ENCODE measurements at regions not wholly inside any gene's neighbourhood (a gene's known extent, or its start where the extent isn't known, plus 50 kb on each side); places are given as distances from the start of the nearest gene placed in this dataset.

DNA sequence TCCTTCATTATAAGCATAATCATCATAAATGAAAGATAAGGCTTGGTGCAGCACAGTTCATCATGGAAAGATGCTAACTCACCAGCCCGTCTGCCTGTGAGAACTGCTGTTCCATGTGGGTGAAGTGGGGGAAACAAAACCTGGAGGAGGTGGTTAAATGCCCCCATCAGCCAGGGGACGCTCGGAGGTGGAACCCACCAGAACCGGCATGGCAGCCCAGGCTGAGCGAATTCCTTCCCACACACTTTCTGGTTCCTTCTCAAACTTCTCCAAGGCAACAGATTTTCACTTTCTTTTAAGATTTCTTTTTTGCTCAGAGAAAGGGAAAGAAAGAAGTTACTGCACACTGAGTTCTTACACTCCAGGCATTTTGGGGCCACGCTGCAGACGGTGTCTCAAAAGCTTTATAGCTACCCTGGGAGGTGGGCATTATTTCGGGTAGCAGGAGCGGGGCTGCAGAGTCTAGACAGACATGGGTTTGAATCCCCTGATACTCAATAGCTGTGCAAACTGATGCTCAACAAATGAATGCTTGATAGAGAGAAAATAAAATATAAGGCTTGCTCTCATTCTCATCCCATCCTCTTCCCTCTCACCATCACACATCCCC is 190.7 kb downstream of the BCL11B start:
- intact Hi-C loops (cut with DNase I) = no loop called here
- DNase-seq (ENCODE audit: low spot score) = no peak

DNA sequence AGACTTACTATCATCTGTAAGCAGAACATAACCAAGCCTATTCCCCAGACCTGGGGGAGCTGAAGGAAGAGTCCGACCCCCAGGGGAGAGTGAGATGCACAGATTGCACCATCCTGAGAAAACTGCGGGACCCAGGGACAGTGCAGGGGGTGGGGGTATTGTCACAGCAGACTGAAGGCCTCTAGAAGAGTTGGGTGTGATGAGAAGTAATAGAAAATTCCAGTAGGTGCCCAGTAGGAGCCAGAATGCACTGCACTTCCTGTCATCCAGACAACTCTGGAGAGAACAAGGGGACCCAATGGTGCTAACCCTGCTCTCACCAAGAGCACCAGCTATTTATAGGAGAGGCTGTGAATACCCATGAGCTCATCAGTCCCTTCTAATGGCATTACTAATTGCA is 190.1 kb downstream of the BCL11B start:
- intact Hi-C loops (cut with DNase I) = no loop called here
- no peak for DNase-seq (ENCODE audit: low spot score)

DNA sequence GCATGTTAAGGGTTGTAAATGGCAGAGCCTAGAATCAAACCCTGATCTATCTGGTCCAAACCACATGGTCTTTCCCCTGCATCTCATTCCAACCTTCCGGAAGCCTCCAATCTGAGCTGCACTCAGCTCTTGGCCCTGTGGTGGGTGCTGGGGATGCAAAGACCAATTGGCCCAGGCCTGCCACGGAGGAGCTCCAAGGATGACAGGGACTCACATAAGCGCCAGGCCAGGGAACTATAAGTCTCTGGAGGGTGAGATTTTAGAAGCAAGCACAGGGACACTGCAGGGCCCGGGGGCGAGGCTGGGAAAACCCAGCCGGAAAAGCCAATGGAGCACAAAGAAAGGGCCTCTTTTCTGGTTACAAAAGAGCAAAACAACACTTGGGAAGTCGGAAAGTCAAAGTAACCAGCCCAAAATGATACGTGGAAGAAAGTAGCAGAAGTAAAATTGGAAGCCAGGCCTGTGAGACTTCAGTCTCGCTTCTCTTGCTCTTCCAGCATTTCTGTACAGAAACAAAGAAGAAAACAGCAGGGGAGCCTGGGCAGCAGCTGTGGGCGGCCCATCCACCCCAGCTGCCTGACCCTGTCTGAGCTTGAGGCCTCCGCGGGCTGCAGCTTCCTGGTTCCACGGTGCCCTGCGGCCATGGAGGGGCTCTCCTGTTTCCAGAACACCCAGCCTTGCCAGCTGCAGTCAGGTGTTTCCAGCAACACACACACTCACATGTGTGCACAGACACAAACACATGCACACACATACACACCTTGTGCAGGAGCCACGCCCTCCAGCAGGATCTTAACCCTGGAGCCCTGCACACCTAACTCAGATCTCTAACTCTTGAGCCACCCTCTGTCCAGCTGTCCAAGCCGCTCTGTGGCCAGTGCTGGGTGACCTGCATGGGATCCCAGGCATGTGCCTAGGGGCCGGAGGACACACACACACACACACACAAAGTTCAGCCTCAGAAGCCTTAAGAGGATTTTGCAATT is 178.2 kb downstream of the BCL11B start:
- DNase-seq (ENCODE audit: low spot score) = no peak
- intact Hi-C loops (cut with DNase I) = no loop called here

GRCh38 chr14:99094901-99095300 is 177.1 kb downstream of the BCL11B start:
- DNase-seq (ENCODE audit: low spot score) = no peak
- intact Hi-C loops (cut with DNase I) = no loop called here

DNA sequence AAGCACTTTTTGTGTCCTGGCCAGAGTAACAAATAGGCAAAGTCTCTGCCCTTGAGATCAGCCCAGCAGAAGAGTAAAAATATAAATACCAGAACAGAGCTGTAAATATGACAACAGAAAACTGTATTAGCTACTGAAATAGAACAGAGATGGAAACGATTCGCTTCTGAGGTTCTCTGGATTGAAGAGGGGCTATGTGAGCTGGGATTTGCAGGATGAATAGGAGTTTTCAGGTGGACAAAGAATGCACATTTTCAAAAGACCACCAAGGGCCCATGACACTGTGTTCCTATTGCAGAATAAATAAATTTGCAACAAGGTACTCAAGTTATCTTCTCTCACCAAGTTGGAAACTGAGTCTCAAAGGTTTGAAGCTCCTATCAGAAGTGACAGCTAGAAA is 176.6 kb downstream of the BCL11B start:
- intact Hi-C loops (cut with DNase I) = no loop called here
- DNase-seq (ENCODE audit: low spot score) = no peak

DNA sequence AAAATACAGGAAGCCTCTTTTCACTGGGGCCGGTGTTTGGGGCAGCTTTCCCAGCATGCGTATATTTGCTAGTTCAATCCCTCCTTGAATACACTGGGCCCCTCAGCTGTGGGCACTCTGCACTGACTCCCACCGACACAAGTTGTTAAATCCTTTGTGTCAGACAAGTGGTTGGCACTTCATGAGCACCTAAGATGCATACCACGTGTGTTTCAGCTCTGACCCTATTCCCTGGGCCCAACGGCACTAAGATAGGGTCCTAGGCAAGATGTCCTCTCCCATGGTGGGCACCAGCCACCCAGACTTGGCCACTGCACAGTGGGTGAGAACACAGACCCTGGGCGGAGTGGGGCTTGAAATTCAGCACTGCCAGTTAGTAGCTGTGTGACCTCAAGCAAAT is 173.8 kb downstream of the BCL11B start:
- intact Hi-C loops (cut with DNase I) = no loop called here
- no peak for DNase-seq (ENCODE audit: low spot score)

- DNase-seq (ENCODE audit: low spot score) = no peak
- intact Hi-C loops (cut with DNase I) = no loop called here
Observed at GRCh38 chr14:99099051-99099787, 172.8 kb downstream of the BCL11B start.

GRCh38 chr14:99100497-99101270 is 171.3 kb downstream of the BCL11B start:
- intact Hi-C loops (cut with DNase I) = no loop called here
- DNase-seq (ENCODE audit: low spot score) = no peak

GRCh38 chr14:99101855-99102461 is 170.0 kb downstream of the BCL11B start:
- intact Hi-C loops (cut with DNase I) = no loop called here
- no peak for DNase-seq (ENCODE audit: low spot score)

- intact Hi-C loops (cut with DNase I) = no loop called here
Observed at GRCh38 chr14:99116741-99117295, 155.2 kb downstream of the BCL11B start.

DNA sequence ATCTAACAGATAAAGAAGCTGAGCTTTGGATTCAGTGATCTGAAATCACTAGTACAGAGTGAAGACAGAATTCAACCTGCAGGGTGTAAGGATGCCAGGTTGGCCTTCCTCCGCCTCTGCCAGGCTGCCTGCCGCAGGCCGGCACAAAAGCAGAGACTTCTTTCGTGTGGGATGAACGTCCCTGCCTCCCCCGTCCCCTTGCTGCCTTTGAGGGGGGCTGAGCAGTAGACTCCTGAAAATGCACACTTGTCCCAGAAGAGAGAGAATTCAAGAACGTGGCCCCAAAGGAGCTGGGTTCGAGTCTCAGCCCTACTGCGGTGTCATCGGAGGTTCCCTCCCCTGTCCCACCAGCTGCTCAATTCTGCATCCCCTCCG is 154.3 kb downstream of the BCL11B start:
- intact Hi-C loops (cut with DNase I) = no loop called here
- DNase-seq (ENCODE audit: low spot score) = no peak

More at GRCh38 chr14:99116741-99117295, 155.2 kb downstream of the BCL11B start:
- no peak for DNase-seq (ENCODE audit: low spot score)

GRCh38 chr14:99118046-99118721 is 153.8 kb downstream of the BCL11B start:
- intact Hi-C loops (cut with DNase I) = no loop called here
- no peak for DNase-seq (ENCODE audit: low spot score)

DNA sequence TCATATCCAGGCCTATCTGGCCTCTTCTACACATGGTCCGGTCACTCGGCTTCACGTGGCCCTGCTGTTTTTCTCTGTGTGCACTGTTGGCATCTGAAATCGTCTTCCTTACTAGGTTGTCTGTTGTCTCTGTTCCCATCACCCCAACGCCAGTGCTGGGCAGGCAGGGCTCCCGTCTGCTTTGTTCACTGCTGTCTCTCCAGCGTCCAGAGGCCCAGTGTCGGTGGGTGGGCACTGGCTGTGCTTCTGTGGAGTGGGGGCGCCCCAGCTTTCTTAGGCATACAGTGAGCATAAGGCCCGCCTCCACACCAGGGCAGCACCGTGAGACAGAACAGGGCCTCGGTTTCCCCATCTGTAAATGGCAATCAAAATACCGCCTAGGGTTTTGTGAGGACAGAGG is 153.1 kb downstream of the BCL11B start:
- intact Hi-C loops (cut with DNase I) = no loop called here
- DNase-seq (ENCODE audit: low spot score) = no peak
